Breast epithelium (tissue), 3 donors: ENCODE measurements at regions not wholly inside any gene's neighbourhood (a gene's known extent, or its start where the extent isn't known, plus 50 kb on each side); places are given as distances from the start of the nearest gene placed in this dataset.

Experiments
- POLR2A ChIP-seq: fragments of 450-650 bp; IDR thresholded peaks from one replicate; pipeline ENCODE4 v1.6.1; 2016; ENCODE audit warnings: antibody characterized with exemption, mild to moderate bottlenecking, moderate library complexity
- POLR2AphosphoS5 ChIP-seq, 3 donors: sonication (generic); formaldehyde crosslinking; IDR thresholded peaks; one replicate each; pipeline ENCODE4 v1.6.1; 2017; ENCODE audit warnings: antibody characterized with exemption in 3 of 3
- TF ChIP-seq, protein P1 (sequence below), 3 donors: fragments of 450-650 bp; IDR thresholded peaks; one replicate each; pipeline ENCODE4 v1.5.1; 2016 to 2017; ENCODE audit warnings: antibody characterized with exemption in 3 of 3, mild to moderate bottlenecking in 3 of 3, moderate library complexity in 3 of 3

DNA sequence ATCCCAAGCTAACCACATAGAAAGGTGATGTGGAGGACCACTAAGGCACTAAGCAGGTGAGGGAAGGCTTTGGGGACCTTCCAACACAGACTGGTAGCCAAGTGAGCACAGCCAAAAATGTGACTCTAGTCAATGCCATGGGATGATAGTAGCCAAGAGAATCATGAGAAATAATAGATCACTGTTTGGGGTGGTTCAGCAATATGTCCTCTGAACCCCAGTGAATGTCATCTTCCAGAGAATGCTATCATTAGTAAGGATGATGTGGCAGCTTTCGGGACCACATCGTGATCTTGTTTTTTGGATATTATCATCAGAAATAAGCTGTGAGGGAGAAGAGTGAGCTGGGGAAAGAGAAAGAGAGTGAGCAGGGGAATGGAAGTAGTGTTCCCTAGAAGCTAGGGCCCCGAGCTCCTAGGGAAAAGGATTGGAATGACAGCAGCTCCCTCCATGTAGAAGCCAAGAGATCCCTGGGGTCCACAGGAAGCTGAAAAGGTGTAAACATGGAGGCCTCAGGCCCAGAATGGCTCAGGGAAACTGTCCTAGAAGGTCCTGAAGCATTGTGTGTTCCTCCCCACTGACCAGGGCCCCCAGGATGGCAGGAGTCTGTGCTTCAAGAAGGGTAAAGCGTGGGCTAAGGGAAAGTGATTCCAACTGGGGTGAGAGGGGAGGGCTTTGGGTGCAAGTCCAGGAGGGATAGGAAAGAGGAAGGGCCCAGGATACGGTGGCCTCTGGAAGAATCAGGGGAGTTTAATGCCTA lies 56.6 kb upstream of the KLF13 start:
- TF ChIP-seq, protein P1, sequence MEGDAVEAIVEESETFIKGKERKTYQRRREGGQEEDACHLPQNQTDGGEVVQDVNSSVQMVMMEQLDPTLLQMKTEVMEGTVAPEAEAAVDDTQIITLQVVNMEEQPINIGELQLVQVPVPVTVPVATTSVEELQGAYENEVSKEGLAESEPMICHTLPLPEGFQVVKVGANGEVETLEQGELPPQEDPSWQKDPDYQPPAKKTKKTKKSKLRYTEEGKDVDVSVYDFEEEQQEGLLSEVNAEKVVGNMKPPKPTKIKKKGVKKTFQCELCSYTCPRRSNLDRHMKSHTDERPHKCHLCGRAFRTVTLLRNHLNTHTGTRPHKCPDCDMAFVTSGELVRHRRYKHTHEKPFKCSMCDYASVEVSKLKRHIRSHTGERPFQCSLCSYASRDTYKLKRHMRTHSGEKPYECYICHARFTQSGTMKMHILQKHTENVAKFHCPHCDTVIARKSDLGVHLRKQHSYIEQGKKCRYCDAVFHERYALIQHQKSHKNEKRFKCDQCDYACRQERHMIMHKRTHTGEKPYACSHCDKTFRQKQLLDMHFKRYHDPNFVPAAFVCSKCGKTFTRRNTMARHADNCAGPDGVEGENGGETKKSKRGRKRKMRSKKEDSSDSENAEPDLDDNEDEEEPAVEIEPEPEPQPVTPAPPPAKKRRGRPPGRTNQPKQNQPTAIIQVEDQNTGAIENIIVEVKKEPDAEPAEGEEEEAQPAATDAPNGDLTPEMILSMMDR (IDR thresholded peaks at IDR 0.05): no peak
- TF ChIP-seq POLR2AphosphoS5 (IDR thresholded peaks at IDR 0.05) (no peak), POLR2A (no peak)
